ENCODE measurements at regions not wholly inside any gene's neighbourhood (a gene's known extent, or its start where the extent isn't known, plus 50 kb on each side); places are given as distances from the start of the nearest gene placed in this dataset.

DNA sequence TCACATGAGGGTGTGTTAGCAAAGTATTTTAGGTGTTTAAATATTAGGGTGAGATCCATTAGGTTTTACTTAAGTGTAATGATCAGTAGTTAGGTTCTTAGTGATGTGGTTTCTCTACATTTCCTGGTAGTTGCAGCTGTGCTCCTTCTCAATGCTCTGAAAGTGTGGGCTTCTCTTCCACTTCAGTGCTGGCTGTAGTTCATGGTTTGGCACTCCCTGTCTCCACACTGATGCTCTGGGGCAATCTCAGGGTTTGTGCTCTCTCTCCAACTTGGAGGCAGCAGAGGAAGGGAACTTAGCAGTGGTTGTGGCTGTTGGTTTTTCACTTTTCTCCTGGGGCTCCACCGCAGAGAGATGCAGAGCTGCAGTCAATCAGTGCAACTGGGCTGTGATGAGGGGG lies 507.5 kb downstream of the TMEM232 start:
- H3K36me3 ChIP-seq (ENCODE audit: control insufficient read depth, insufficient read depth, low read length), result no peaks in the 10 kb centered on the region
- H3K4me3 ChIP-seq (ENCODE audit: low read depth, low read length), result no peak overlapping the region
- DNase-seq (ENCODE audit: low read depth), result no peak
- TF ChIP-seq, protein P1, sequence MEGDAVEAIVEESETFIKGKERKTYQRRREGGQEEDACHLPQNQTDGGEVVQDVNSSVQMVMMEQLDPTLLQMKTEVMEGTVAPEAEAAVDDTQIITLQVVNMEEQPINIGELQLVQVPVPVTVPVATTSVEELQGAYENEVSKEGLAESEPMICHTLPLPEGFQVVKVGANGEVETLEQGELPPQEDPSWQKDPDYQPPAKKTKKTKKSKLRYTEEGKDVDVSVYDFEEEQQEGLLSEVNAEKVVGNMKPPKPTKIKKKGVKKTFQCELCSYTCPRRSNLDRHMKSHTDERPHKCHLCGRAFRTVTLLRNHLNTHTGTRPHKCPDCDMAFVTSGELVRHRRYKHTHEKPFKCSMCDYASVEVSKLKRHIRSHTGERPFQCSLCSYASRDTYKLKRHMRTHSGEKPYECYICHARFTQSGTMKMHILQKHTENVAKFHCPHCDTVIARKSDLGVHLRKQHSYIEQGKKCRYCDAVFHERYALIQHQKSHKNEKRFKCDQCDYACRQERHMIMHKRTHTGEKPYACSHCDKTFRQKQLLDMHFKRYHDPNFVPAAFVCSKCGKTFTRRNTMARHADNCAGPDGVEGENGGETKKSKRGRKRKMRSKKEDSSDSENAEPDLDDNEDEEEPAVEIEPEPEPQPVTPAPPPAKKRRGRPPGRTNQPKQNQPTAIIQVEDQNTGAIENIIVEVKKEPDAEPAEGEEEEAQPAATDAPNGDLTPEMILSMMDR (IDR thresholded peaks at IDR 0.05; ENCODE audit: insufficient read depth, low read length, severe bottlenecking), result no peak
- no peak for FAIRE-seq
- no peaks in the 10 kb centered on the region for H3K27me3 ChIP-seq (ENCODE audit: control insufficient read depth, insufficient read depth, low read length)

GRCh38 chr5:110219769-110220168 lies 506.7 kb downstream of the TMEM232 start:
- Histone ChIP-seq H3K27me3 (ENCODE audit: control insufficient read depth, insufficient read depth, low read length) (no peaks in the 10 kb centered on the region), H3K4me3 (ENCODE audit: low read depth, low read length) (no peak overlapping the region), H3K36me3 (ENCODE audit: control insufficient read depth, insufficient read depth, low read length) (no peaks in the 10 kb centered on the region)
- no peak for DNase-seq (ENCODE audit: low read depth)
- no peak for FAIRE-seq
- TF ChIP-seq, protein P1 (IDR thresholded peaks at IDR 0.05; ENCODE audit: insufficient read depth, low read length, severe bottlenecking), result no peak

DNA sequence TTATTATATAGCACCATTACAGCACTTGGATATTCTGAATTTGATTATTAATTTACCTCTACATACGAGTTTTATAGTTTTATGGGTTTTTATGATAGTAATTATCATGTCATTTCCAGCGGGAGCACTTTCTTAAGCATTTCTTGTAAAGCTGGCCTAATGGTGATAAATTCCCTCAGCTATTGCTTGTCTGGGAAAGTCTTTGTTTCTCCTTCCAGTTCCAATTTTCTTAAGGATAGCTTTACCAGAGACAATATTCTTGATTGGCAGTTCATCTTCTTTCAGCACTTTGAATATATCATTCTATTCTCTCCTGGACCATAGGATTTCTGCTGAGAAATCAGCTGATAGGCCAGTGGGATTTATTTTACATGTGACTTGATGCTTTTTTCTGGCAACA lies 505.4 kb downstream of the TMEM232 start:
- H3K4me3 ChIP-seq (ENCODE audit: low read depth, low read length), result no peak overlapping the region
- FAIRE-seq (no peak), DNase-seq (ENCODE audit: low read depth) (no peak)
- TF ChIP-seq, protein P1 (IDR thresholded peaks at IDR 0.05; ENCODE audit: insufficient read depth, low read length, severe bottlenecking), result no peak
- no peaks in the 10 kb centered on the region for H3K36me3 ChIP-seq (ENCODE audit: control insufficient read depth, insufficient read depth, low read length)
- no peaks in the 10 kb centered on the region for H3K27me3 ChIP-seq (ENCODE audit: control insufficient read depth, insufficient read depth, low read length)

DNA sequence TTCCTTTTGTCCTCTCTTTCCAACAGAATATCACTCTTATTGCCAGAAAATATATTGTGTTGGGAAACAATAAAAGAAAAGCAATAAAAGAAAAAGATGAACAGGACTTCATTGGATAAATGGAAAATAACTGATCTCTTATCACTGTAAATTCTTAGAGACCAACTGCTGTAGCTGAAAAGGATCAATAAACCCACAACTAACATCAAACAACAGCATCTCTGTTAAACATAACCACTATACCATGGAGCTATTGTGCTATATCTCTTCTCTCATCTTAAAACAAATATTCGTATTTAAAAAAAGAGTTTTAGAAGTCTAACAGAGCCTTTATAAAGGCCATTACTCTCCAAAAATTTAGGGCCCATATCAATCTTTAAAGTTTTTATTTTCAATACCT lies 502.4 kb downstream of the TMEM232 start:
- FAIRE-seq (no peak), DNase-seq (ENCODE audit: low read depth) (no peak)
- Histone ChIP-seq H3K36me3 (ENCODE audit: control insufficient read depth, insufficient read depth, low read length) (no peaks in the 10 kb centered on the region), H3K27me3 (ENCODE audit: control insufficient read depth, insufficient read depth, low read length) (no peaks in the 10 kb centered on the region), H3K4me3 (ENCODE audit: low read depth, low read length) (no peak overlapping the region)
- TF ChIP-seq, protein P1 (IDR thresholded peaks at IDR 0.05; ENCODE audit: insufficient read depth, low read length, severe bottlenecking), result no peak

GRCh38 chr5:110225949-110226348 lies 500.5 kb downstream of the TMEM232 start:
- no peak for FAIRE-seq
- TF ChIP-seq, protein P1 (IDR thresholded peaks at IDR 0.05; ENCODE audit: insufficient read depth, low read length, severe bottlenecking), result no peak

GRCh38 chr5:110239786-110240185 lies 486.7 kb downstream of the TMEM232 start:
- TF ChIP-seq, protein P1 (IDR thresholded peaks at IDR 0.05; ENCODE audit: insufficient read depth, low read length, severe bottlenecking), result no peak
- no peaks in the 10 kb centered on the region for H3K27me3 ChIP-seq (ENCODE audit: control insufficient read depth, insufficient read depth, low read length)
- no peaks in the 10 kb centered on the region for H3K36me3 ChIP-seq (ENCODE audit: control insufficient read depth, insufficient read depth, low read length)
- DNase-seq (ENCODE audit: low read depth), result no peak
- no peak overlapping the region for H3K4me3 ChIP-seq (ENCODE audit: low read depth, low read length)
- no peak for FAIRE-seq

More at GRCh38 chr5:110225949-110226348, 500.5 kb downstream of the TMEM232 start:
- Histone ChIP-seq H3K27me3 (ENCODE audit: control insufficient read depth, insufficient read depth, low read length) (no peaks in the 10 kb centered on the region), H3K36me3 (ENCODE audit: control insufficient read depth, insufficient read depth, low read length) (no peaks in the 10 kb centered on the region), H3K4me3 (ENCODE audit: low read depth, low read length) (no peak overlapping the region)
- no peak for DNase-seq (ENCODE audit: low read depth)
